Colonic mucosa (tissue), 4 donors: ENCODE measurements at regions not wholly inside any gene's neighbourhood (a gene's known extent, or its start where the extent isn't known, plus 50 kb on each side); places are given as distances from the start of the nearest gene placed in this dataset.

Experiments
- DNase-seq: peaks from one replicate; pipeline ENCODE4 v3.0.0-alpha.2; 2020
- H3K27ac ChIP-seq: fragments of 200-600 bp; one replicate; pipeline ENCODE4 v1.8.0; 2021
- H3K27me3 ChIP-seq: fragments of 200-600 bp; one replicate; pipeline ENCODE4 v1.8.0; 2021
- H3K36me3 ChIP-seq: fragments of 200-600 bp; one replicate; pipeline ENCODE4 v1.8.0; 2021
- H3K4me1 ChIP-seq: fragments of 200-600 bp; one replicate; pipeline ENCODE4 v1.8.0; 2021; ENCODE audit warnings: mild to moderate bottlenecking
- H3K4me3 ChIP-seq: fragments of 200-600 bp; one replicate; pipeline ENCODE4 v1.8.0; 2021
- H3K9ac ChIP-seq, 2 donors: one replicate each; pipeline ENCODE4 v1.7.0; 2013; ENCODE audit warnings: control low read depth in 2 of 2, low read depth in 2 of 2, low read length in 2 of 2
- H3K9me3 ChIP-seq: fragments of 200-600 bp; one replicate; pipeline ENCODE4 v1.8.0; 2021
- intact Hi-C: fragments of 100-400 bp; cut with DNase I; formaldehyde crosslinking; loops from one replicate; pipeline ENCODE4 v1.14.1; 2022
- TF ChIP-seq, protein P1 (sequence below): fragments of 200-600 bp; IDR thresholded peaks from one replicate; pipeline ENCODE4 v1.8.0; 2022; ENCODE audit warnings: antibody characterized with exemption, mild to moderate bottlenecking
- donor health status: healthy.
- donor health status: DM: no; HTN: no; CAD: no.
- donor health status: DM: no; HTN: no; CAD: no.

DNA sequence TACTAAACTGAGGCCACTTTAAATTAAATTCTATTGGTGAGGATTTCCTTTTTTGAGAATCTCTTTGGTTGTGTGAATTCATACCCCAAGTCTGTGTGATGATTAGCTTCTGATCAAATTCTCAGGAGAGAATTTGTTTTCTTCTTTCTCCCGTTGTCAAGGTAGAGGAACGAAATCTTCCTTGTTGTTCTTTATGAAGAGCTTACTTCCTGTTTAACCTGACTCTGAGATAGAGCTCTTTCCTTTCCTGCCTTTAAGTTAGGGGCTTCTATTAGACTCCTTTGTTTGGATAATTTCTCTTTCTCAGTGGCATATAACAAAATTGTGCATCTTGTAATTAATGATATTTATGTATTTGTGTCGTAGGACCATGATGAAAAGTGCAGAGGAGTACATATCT is 572.1 kb downstream of the REEP3 start:
- TF ChIP-seq, protein P1, sequence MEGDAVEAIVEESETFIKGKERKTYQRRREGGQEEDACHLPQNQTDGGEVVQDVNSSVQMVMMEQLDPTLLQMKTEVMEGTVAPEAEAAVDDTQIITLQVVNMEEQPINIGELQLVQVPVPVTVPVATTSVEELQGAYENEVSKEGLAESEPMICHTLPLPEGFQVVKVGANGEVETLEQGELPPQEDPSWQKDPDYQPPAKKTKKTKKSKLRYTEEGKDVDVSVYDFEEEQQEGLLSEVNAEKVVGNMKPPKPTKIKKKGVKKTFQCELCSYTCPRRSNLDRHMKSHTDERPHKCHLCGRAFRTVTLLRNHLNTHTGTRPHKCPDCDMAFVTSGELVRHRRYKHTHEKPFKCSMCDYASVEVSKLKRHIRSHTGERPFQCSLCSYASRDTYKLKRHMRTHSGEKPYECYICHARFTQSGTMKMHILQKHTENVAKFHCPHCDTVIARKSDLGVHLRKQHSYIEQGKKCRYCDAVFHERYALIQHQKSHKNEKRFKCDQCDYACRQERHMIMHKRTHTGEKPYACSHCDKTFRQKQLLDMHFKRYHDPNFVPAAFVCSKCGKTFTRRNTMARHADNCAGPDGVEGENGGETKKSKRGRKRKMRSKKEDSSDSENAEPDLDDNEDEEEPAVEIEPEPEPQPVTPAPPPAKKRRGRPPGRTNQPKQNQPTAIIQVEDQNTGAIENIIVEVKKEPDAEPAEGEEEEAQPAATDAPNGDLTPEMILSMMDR = no peak
- H3K9me3 ChIP-seq = no peaks in the 10 kb centered on the region
- no peaks in the 10 kb centered on the region for H3K27me3 ChIP-seq
- intact Hi-C loops = no loop called here
- no peaks in the 10 kb centered on the region for H3K4me1 ChIP-seq
- H3K27ac ChIP-seq = no peak overlapping the region
- DNase-seq = no peak
- no peaks in the 10 kb centered on the region for H3K36me3 ChIP-seq
- H3K9ac ChIP-seq = no peak overlapping the region
- no peak overlapping the region for H3K4me3 ChIP-seq

DNA sequence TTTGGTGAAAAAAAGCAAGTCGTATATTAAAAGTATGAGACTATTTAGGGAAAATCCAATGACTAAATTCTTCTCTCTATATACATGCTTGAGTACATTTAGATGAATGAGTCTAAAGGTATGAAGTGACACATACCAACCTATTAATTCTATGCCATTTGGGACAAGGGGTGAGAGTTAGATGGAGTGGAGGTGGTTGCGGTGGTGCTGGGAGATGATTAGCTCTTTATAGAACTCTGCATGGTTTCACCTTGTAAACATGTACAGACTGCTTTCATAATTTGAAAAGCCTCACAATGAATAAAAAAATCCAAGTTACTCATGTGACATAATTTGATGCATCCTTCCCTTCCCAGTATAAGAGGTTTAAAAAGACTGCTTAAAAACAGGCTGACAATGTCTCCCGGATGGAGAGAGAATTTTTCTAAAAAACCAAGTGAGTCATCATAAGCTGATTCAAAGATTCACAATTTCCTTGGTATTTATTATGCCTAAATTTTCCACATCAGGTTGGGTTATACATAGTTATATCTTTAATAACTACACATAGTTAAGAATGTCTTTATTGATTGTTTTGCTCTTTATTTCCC is 572.8 kb downstream of the REEP3 start:
- Histone ChIP-seq H3K27me3 (no peaks in the 10 kb centered on the region), H3K9me3 (no peaks in the 10 kb centered on the region), H3K36me3 (no peaks in the 10 kb centered on the region), H3K4me1 (no peaks in the 10 kb centered on the region), H3K4me3 (no peak overlapping the region), H3K9ac (no peak overlapping the region), H3K27ac (no peak overlapping the region)
- no peak for DNase-seq
- TF ChIP-seq, protein P1 = no peak
- intact Hi-C loops = no loop called here

DNA sequence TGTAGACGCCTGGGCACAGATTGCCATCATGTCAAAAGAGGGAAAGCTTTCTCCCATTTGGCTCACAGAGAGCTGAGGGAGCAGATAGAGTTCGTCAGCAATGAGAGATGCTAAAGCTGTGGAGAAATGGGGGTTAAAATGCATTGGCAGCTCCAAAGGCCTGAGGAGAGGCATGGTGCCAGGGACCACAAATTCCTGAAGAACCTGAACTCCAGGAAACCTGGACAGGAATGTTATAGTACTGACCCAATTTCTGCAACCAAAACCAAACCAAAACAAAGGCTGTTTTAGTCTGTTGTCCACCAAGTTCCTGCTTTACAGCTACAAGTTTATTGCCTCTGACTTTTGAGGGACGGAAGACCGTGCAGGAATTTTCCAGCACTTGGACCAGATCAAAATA is 575.7 kb downstream of the REEP3 start:
- H3K9ac ChIP-seq = no peak overlapping the region
- H3K27me3 ChIP-seq = no peaks in the 10 kb centered on the region
- intact Hi-C loops = no loop called here
- TF ChIP-seq, protein P1 = no peak
- no peak overlapping the region for H3K27ac ChIP-seq
- H3K36me3 ChIP-seq = no peaks in the 10 kb centered on the region
- no peaks in the 10 kb centered on the region for H3K4me1 ChIP-seq
- H3K9me3 ChIP-seq = no peaks in the 10 kb centered on the region
- no peak for DNase-seq
- no peak overlapping the region for H3K4me3 ChIP-seq

DNA sequence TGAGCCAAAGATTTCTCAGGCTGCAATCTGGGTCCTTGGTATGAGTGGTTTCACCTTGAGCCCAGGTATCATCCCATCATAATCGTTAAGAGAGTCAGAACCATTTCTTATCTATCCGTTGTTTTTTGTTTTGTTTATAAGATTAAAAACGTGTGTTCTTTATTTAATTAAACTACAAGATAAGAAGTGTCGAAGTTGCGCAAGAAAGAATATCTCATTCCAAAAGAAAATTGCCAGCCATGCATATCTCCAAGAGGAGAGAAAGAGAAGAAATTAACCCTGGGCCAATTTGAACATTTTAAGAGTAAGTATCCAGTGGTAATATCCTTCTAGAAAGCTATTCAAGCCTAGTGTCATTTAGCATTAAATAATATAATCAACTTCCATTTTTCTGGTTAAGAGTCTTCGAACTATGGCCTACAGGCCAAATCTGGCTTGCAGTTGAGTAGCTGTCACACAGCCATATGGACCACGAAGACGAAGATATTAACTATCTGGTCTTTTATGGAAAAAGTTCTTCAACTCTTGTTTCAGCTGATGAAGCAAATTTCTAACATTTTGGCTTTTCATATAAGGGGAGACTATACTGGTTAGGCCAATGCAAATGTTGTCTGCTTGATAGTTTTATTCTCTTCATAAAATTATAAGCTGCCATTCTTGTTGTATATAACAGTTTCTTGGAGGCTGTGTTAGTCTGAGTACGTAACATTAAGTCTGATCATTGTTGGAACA is 576.4 kb downstream of the REEP3 start:
- Histone ChIP-seq H3K4me3 (no peak overlapping the region), H3K9me3 (no peaks in the 10 kb centered on the region), H3K27ac (no peak overlapping the region), H3K4me1 (no peaks in the 10 kb centered on the region), H3K36me3 (no peaks in the 10 kb centered on the region), H3K9ac (no peak overlapping the region), H3K27me3 (no peaks in the 10 kb centered on the region)
- intact Hi-C loops = no loop called here
- TF ChIP-seq, protein P1 = no peak
- DNase-seq = no peak

DNA sequence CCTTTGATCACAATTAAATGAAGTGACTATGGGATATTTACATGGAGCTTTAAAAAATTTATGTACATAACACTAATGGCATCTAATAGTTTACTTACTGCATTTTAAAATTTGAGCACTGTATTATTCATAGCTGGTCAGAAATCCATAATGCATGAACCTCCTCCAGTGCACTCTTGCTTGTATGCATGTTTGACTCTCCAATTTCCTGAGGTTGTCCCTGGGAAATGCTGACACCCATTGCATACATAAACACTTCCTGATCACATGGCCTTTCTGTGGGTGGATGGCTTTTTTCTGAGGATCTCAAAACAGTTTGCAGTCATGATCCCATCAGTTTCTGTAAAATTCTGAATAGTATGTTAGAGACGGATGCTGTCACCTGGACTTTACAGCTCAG is 577.8 kb downstream of the REEP3 start:
- intact Hi-C loops = no loop called here
- no peak overlapping the region for H3K27ac ChIP-seq
- TF ChIP-seq, protein P1 = no peak
- no peaks in the 10 kb centered on the region for H3K36me3 ChIP-seq
- H3K9ac ChIP-seq = no peak overlapping the region
- no peaks in the 10 kb centered on the region for H3K9me3 ChIP-seq
- DNase-seq = no peak
- H3K4me3 ChIP-seq = no peak overlapping the region
- H3K4me1 ChIP-seq = no peaks in the 10 kb centered on the region
- H3K27me3 ChIP-seq = no peaks in the 10 kb centered on the region
